ENCODE measurements at regions not wholly inside any gene's neighbourhood (a gene's known extent, or its start where the extent isn't known, plus 50 kb on each side); places are given as distances from the start of the nearest gene placed in this dataset.
A peak's percentile ranks its signal among the peaks of the same experiment; 100 is the strongest.

- TF ChIP-seq POLR2AphosphoS5 (IDR thresholded peaks at IDR 0.05) = no peak
- TF ChIP-seq, protein P1, sequence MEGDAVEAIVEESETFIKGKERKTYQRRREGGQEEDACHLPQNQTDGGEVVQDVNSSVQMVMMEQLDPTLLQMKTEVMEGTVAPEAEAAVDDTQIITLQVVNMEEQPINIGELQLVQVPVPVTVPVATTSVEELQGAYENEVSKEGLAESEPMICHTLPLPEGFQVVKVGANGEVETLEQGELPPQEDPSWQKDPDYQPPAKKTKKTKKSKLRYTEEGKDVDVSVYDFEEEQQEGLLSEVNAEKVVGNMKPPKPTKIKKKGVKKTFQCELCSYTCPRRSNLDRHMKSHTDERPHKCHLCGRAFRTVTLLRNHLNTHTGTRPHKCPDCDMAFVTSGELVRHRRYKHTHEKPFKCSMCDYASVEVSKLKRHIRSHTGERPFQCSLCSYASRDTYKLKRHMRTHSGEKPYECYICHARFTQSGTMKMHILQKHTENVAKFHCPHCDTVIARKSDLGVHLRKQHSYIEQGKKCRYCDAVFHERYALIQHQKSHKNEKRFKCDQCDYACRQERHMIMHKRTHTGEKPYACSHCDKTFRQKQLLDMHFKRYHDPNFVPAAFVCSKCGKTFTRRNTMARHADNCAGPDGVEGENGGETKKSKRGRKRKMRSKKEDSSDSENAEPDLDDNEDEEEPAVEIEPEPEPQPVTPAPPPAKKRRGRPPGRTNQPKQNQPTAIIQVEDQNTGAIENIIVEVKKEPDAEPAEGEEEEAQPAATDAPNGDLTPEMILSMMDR (IDR thresholded peaks at IDR 0.05) = no peak
- TF ChIP-seq POLR2A (IDR thresholded peaks at IDR 0.05; ENCODE audit: low read depth) = no peak
- no peak for TF ChIP-seq EP300 (IDR thresholded peaks at IDR 0.05)
- WGBS = 80% methylated on average over 6 of the region's 6 CpGs
- H3K4me1 ChIP-seq = peaks cover 0 to 7% (median 0%) of the 10 kb centered on the region in 4 donors
- intact Hi-C loops (cut with DNase I) = no loop called here
- H3K27ac ChIP-seq (replicated peaks in 1 of 4) = no peak overlapping the region
- no peaks in the 10 kb centered on the region for H3K9me3 ChIP-seq
- H3K36me3 ChIP-seq = no peaks in the 10 kb centered on the region
- no peak overlapping the region for H3K4me3 ChIP-seq
- no peak for DNase-seq (ENCODE audit: extremely low spot score)
- peaks cover 0 to 10% (median 0%) of the 10 kb centered on the region in 4 donors for H3K27me3 ChIP-seq
These were observed 147.8 kb upstream of the FHL2 start for GRCh38 chr2:105546628-105546974.

- peaks cover 0 to 7% (median 0%) of the 10 kb centered on the region in 4 donors for H3K4me1 ChIP-seq
- no peak overlapping the region for H3K27ac ChIP-seq (replicated peaks in 1 of 4)
- no peaks in the 10 kb centered on the region for H3K9me3 ChIP-seq
- peaks cover 0 to 10% (median 0%) of the 10 kb centered on the region in 4 donors for H3K27me3 ChIP-seq
- TF ChIP-seq, protein P1 (IDR thresholded peaks at IDR 0.05) = peak; percentile 61 to 81 (median 66)
- TF ChIP-seq POLR2AphosphoS5 (IDR thresholded peaks at IDR 0.05) (no peak), POLR2A (IDR thresholded peaks at IDR 0.05; ENCODE audit: low read depth) (no peak), EP300 (IDR thresholded peaks at IDR 0.05) (no peak)
- peak; percentile 90 for DNase-seq (ENCODE audit: extremely low spot score)
- no peaks in the 10 kb centered on the region for H3K36me3 ChIP-seq
- intact Hi-C loops (cut with DNase I) = no loop called here
- H3K4me3 ChIP-seq = no peak overlapping the region
- WGBS = 33% methylated on average over 8 of the region's 11 CpGs
These were observed 147.1 kb upstream of the FHL2 start for GRCh38 chr2:105545730-105546627.

DNA sequence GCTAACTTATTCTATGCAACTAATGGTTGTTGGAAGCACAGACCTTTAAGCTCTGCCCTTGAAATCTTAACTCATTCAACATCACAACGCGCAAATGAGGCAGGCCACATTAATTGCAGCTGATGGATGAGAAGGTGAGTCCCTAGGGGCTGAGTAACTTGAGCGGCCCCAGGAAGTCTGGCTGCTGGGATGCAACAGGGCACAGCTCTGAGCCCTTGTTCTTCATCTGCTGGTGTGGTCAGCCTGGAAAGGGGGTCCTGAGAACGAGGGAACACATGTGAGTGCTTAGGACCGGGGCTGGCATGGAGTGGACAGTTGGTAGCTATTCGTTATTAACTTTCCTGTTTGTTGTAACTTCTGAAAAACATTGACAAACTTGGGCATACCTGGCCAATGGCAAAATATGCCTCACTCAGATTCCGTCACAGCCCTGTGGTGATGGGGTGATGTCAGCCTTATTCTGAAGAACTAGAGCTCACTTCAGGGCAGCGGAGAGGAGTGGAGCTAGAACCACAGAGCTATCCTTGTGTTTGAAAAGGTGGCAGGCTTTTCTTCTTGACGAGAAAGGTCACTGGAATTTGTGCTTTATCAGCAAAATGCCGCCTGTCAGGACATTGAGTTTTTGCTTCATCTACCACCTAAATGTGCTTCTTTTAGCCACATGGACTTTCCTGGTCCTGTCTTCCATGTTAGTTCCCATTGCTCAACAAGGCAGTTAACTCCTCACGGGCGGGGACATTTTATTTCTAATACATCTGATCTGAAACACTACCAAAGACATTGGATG, 145.9 kb upstream of the FHL2 start:
- 88% methylated on average over 12 of the region's 12 CpGs for WGBS
- intact Hi-C loops (cut with DNase I) = no loop called here
- H3K36me3 ChIP-seq = no peaks in the 10 kb centered on the region

DNA sequence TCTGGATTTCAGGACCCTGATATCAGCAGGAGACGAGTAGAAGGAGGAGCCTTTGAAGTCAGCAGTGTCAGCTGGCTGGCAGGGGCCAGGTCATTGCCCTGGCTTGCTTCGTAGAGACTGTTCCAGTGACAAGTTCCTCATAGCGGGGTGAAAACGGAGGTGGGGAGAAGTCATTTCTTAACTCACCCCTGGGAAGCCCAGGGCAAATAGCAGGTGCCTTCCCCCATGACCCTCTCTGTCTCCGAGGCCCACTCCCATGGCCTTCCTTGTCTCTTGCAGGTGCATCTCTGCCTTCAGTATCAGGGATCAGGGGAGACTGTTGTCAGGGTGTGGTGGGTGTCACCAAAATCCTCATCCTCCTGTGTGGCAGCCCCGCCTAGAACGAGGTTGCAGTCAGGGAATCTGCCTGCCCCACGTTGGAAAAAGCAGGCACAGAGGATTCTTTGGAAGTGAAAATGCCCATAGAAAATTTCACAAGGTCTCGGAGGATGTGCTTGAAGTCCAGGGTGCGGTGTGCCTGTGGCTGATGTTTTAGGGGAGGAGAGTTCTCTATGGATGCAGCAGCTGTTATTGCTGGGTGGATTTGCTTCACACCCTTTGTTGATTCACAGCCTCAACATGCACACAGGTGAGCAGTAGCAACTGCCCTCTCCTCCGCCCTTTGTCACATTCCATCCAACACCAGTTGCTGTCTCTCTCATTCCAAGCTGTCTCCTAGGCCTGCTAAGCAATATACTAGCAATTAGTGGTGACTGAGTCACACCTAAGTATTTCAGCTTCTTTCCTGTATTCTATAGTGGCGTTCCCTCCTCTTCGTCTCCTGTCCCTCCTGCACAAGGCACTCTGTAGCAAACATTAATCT, 142.6 kb upstream of the FHL2 start:
- Histone ChIP-seq H3K27ac (replicated peaks in 1 of 4) (no peak overlapping the region), H3K36me3 (no peaks in the 10 kb centered on the region), H3K4me1 (peaks cover 0 to 5% (median 0%) of the 10 kb centered on the region in 4 donors), H3K27me3 (peaks cover 0 to 10% (median 0%) of the 10 kb centered on the region in 4 donors), H3K4me3 (no peak overlapping the region), H3K9me3 (no peaks in the 10 kb centered on the region)
- intact Hi-C loops (cut with DNase I) = no loop called here
- TF ChIP-seq, protein P1 (IDR thresholded peaks at IDR 0.05) = no peak
- TF ChIP-seq POLR2AphosphoS5 (IDR thresholded peaks at IDR 0.05) (no peak), EP300 (IDR thresholded peaks at IDR 0.05) (no peak), POLR2A (IDR thresholded peaks at IDR 0.05; ENCODE audit: low read depth) (no peak)
- 79% methylated on average over 13 of the region's 13 CpGs for WGBS
- peak; percentile 53 for DNase-seq (ENCODE audit: extremely low spot score)

More for the DNA sequence above, 145.9 kb upstream of the FHL2 start:
- H3K4me1 ChIP-seq = peaks cover 0 to 7% (median 0%) of the 10 kb centered on the region in 4 donors
- DNase-seq (ENCODE audit: extremely low spot score) = peak; percentile 86
- H3K27ac ChIP-seq (replicated peaks in 1 of 4) = no peak overlapping the region
- peaks cover 0 to 10% (median 0%) of the 10 kb centered on the region in 4 donors for H3K27me3 ChIP-seq
- H3K4me3 ChIP-seq = no peak overlapping the region
- TF ChIP-seq POLR2AphosphoS5 (IDR thresholded peaks at IDR 0.05) (no peak), EP300 (IDR thresholded peaks at IDR 0.05) (no peak), POLR2A (IDR thresholded peaks at IDR 0.05; ENCODE audit: low read depth) (no peak)
- TF ChIP-seq, protein P1 (IDR thresholded peaks at IDR 0.05) = no peak
- H3K9me3 ChIP-seq = no peaks in the 10 kb centered on the region

All from esophagus muscularis mucosa (tissue), 4 donors.